ENCODE measurements at regions not wholly inside any gene's neighbourhood (a gene's known extent, or its start where the extent isn't known, plus 50 kb on each side); places are given as distances from the start of the nearest gene placed in this dataset.

GRCh38 chr3:44026220-44026865 lies 215.3 kb upstream of the TOPAZ1 start:
- no peak for DNase-seq

GRCh38 chr3:44029100-44029499 lies 212.6 kb upstream of the TOPAZ1 start:
- DNase-seq, result no peak

- DNase-seq, result no peak
Observed at GRCh38 chr3:44030285-44030684, 211.4 kb upstream of the TOPAZ1 start.

- DNase-seq, result no peak
Observed at GRCh38 chr3:44030687-44031305, 210.9 kb upstream of the TOPAZ1 start.

- no peak for DNase-seq
Observed at GRCh38 chr3:44031387-44032380, 210.0 kb upstream of the TOPAZ1 start.

- no peak for DNase-seq
Observed at GRCh38 chr3:44032487-44032886, 209.2 kb upstream of the TOPAZ1 start.

- no peak for DNase-seq
Observed at GRCh38 chr3:44033123-44033522, 208.6 kb upstream of the TOPAZ1 start.

GRCh38 chr3:44036850-44037249 lies 204.8 kb upstream of the TOPAZ1 start:
- no peak for DNase-seq

GRCh38 chr3:44039006-44039405 lies 202.7 kb upstream of the TOPAZ1 start:
- no peak for DNase-seq

- DNase-seq, result no peak
Observed at GRCh38 chr3:44041726-44042125, 200.0 kb upstream of the TOPAZ1 start.

- DNase-seq, result no peak
Observed at GRCh38 chr3:44042772-44043171, 198.9 kb upstream of the TOPAZ1 start.

GRCh38 chr3:44045476-44046275 lies 196.0 kb upstream of the TOPAZ1 start:
- no peak for DNase-seq

- DNase-seq, result no peak
Observed at GRCh38 chr3:44047796-44048195, 193.9 kb upstream of the TOPAZ1 start.

- no peak for DNase-seq
Observed at GRCh38 chr3:44048196-44048924, 193.3 kb upstream of the TOPAZ1 start.

- no peak for DNase-seq
Observed at GRCh38 chr3:44048949-44049348, 192.7 kb upstream of the TOPAZ1 start.

GRCh38 chr3:44050101-44050500 lies 191.6 kb upstream of the TOPAZ1 start:
- no peak for DNase-seq

GRCh38 chr3:44050867-44051266 lies 190.8 kb upstream of the TOPAZ1 start:
- DNase-seq, result no peak

GRCh38 chr3:44055951-44056350 lies 185.7 kb upstream of the TOPAZ1 start:
- no peak for DNase-seq

GRCh38 chr3:44056446-44057240 lies 185.0 kb upstream of the TOPAZ1 start:
- no peak for DNase-seq

GRCh38 chr3:44058022-44058867 lies 183.4 kb upstream of the TOPAZ1 start:
- DNase-seq, result peak; percentile 36

Measured in stimulated activated CD4-positive, alpha-beta T cell treated with anti-CD3 and anti-CD28 coated beads, Interleukin-4, amount 100 ng/mL, for 24 hours (primary cell).